H1 (cell line): ENCODE measurements at regions not wholly inside any gene's neighbourhood (a gene's known extent, or its start where the extent isn't known, plus 50 kb on each side); places are given as distances from the start of the nearest gene placed in this dataset.

Source experiments
- CTCF ChIA-PET: fragments of 300-600 bp; sonication (Branson Sonifier 250); formaldehyde crosslinking; loops from one replicate; lab custom pipeline; 2021; ENCODE audit not compliant: partially characterized antibody; lab: Charles Lee
- POLR2A ChIA-PET: fragments of 300-600 bp; sonication (Branson Sonifier 250); formaldehyde crosslinking; loops from one replicate; lab custom pipeline; 2021; ENCODE audit warnings: inconsistent platforms; ENCODE audit not compliant: partially characterized antibody; lab: Charles Lee
- DNase-seq, 2 experiments: peaks; one replicate each; pipeline versions ENCODE4 v3.0.0 to v3.0.0-alpha.2; 2010 to 2022; ENCODE audit warnings: low spot score in 2 of 2, low read depth in 1 of 2, mixed read lengths in 1 of 2
- FAIRE-seq: peaks from 2 replicates; lab custom pipeline; 2011; peaks lifted over from hg19 to GRCh38; lab: Jason Lieb, UNC
- H2AFZ ChIP-seq: 2 replicates; pipeline ENCODE4 v1.8.1; 2012; ENCODE audit warnings: low read length, inconsistent platforms
- H2AK5ac ChIP-seq: 2 replicates; pipeline ENCODE4 v1.6.1; 2013; ENCODE audit warnings: low read depth, low read length
- H2BK120ac ChIP-seq: replicated peaks from 2 replicates; pipeline ENCODE3; 2013; ENCODE audit warnings: low read depth, low read length, inconsistent platforms
- H2BK12ac ChIP-seq: 2 replicates; pipeline ENCODE4 v1.6.1; 2013; ENCODE audit warnings: low read depth, low read length
- H2BK15ac ChIP-seq: 2 replicates; pipeline ENCODE4 v1.6.1; 2013; ENCODE audit warnings: low read length
- H2BK20ac ChIP-seq: 2 replicates; pipeline ENCODE4 v1.6.1; 2013; ENCODE audit warnings: low read length
- H2BK5ac ChIP-seq: 2 replicates; pipeline ENCODE4 v1.6.1; 2013; ENCODE audit warnings: low read depth, low read length
- H3K14ac ChIP-seq: 2 replicates; pipeline ENCODE4 v1.6.1; 2013; ENCODE audit warnings: inconsistent platforms; ENCODE audit not compliant: insufficient read length
- H3K18ac ChIP-seq: 2 replicates; pipeline ENCODE4 v1.6.1; 2013; ENCODE audit warnings: low read length; ENCODE audit errors: extremely low read depth
- H3K23ac ChIP-seq: 2 replicates; pipeline ENCODE4 v1.6.1; 2013; ENCODE audit warnings: inconsistent platforms; ENCODE audit not compliant: insufficient read length
- H3K23me2 ChIP-seq: 2 replicates; pipeline ENCODE4 v1.6.1; 2013; ENCODE audit warnings: low read depth, low read length
- H3K27ac ChIP-seq: 2 replicates; pipeline ENCODE4 v1.6.1; 2011; ENCODE audit warnings: low read depth, low read length, inconsistent platforms
- H3K27me3 ChIP-seq, 4 experiments: replicated peaks in 1 of 4; 1 replicate in 1 of 4; 2 replicates in 3 of 4; pipeline versions ENCODE4 v1.6.1 to v1.8.1; 2011 to 2013; ENCODE audit warnings: low read length in 3 of 4, mild to moderate bottlenecking in 3 of 4, inconsistent platforms in 2 of 4, mixed read lengths in 2 of 4, moderate library complexity in 1 of 4; ENCODE audit not compliant: control insufficient read depth in 3 of 4, insufficient read depth in 3 of 4; ENCODE audit errors: extremely low read depth in 1 of 4
- H3K36me3 ChIP-seq, 4 experiments: 2 replicates each; pipeline versions ENCODE4 v1.6.1 to v1.8.1; 2011 to 2013; ENCODE audit warnings: mild to moderate bottlenecking in 4 of 4, low read length in 3 of 4, moderate library complexity in 2 of 4, control low read depth in 1 of 4, inconsistent platforms in 1 of 4; ENCODE audit not compliant: insufficient read depth in 4 of 4, control insufficient read depth in 2 of 4
- H3K4ac ChIP-seq: replicated peaks from 2 replicates; pipeline ENCODE3; 2013; ENCODE audit warnings: low read length, low read depth, mixed read lengths, inconsistent platforms; ENCODE audit not compliant: insufficient read length
- H3K4me1 ChIP-seq, 4 experiments: replicated peaks in 1 of 4; 1 replicate in 1 of 4; 2 replicates in 3 of 4; pipeline versions ENCODE4 v1.6.1 to v1.8.1; 2011 to 2013; ENCODE audit warnings: low read length in 3 of 4, inconsistent platforms in 2 of 4, mixed read lengths in 1 of 4; ENCODE audit not compliant: insufficient read depth in 4 of 4, control insufficient read depth in 3 of 4
- H3K4me2 ChIP-seq, 2 experiments: 2 replicates each; pipeline versions ENCODE4 v1.6.1 to v1.8.1; 2011 to 2013; ENCODE audit warnings: low read depth in 2 of 2, low read length in 2 of 2, control low read depth in 1 of 2, inconsistent platforms in 1 of 2, mild to moderate bottlenecking in 1 of 2; ENCODE audit not compliant: insufficient read depth in 1 of 2
- H3K4me3 ChIP-seq, 4 experiments: fragments of 200-600, 300-600 bp in 1 of 4; sonication (generic), shearing (Covaris generic), sonication (Bioruptor Twin) in 1 of 4; 2 replicates each; pipeline versions ENCODE4 v1.5.1 to v1.8.1; 2011 to 2016; ENCODE audit warnings: low read length in 4 of 4, low read depth in 3 of 4, control low read depth in 2 of 4, inconsistent platforms in 2 of 4, mild to moderate bottlenecking in 2 of 4, mixed read lengths in 1 of 4, moderate library complexity in 1 of 4; ENCODE audit not compliant: insufficient read depth in 2 of 4; ENCODE audit errors: extremely low read depth in 1 of 4
- H3K56ac ChIP-seq: replicated peaks from 2 replicates; pipeline ENCODE3; 2013; ENCODE audit warnings: low read depth, mild to moderate bottlenecking, mixed read lengths, low read length, inconsistent platforms; ENCODE audit not compliant: insufficient read length
- H3K79me1 ChIP-seq: 2 replicates; pipeline ENCODE4 v1.6.1; 2013; ENCODE audit warnings: low read depth, low read length, control low read depth
- H3K79me2 ChIP-seq, 2 experiments: 2 replicates each; pipeline versions ENCODE4 v1.6.1 to v1.8.1; 2012 to 2013; ENCODE audit warnings: low read length in 2 of 2, mild to moderate bottlenecking in 2 of 2, inconsistent platforms in 1 of 2; ENCODE audit not compliant: insufficient read depth in 2 of 2, control insufficient read depth in 1 of 2
- H3K9ac ChIP-seq, 4 experiments: replicated peaks in 1 of 4; 1 replicate in 1 of 4; 2 replicates in 3 of 4; pipeline versions ENCODE4 v1.6.1 to v1.8.1; 2011 to 2013; ENCODE audit warnings: low read depth in 3 of 4, low read length in 3 of 4, control low read depth in 2 of 4, mild to moderate bottlenecking in 2 of 4, moderate library complexity in 2 of 4, inconsistent platforms in 1 of 4; ENCODE audit errors: extremely low read depth in 1 of 4
- H3K9me3 ChIP-seq, 2 experiments: 2 replicates each; pipeline versions ENCODE4 v1.6.1 to v1.8.1; 2012 to 2013; ENCODE audit warnings: mild to moderate bottlenecking in 2 of 2, moderate library complexity in 2 of 2, control low read depth in 1 of 2, inconsistent platforms in 1 of 2, low read depth in 1 of 2, low read length in 1 of 2, mixed read lengths in 1 of 2; ENCODE audit not compliant: insufficient read depth in 2 of 2
- H4K20me1 ChIP-seq, 2 experiments: replicated peaks in 1 of 2; 2 replicates each; pipeline versions ENCODE3 to v1.8.1; 2011 to 2013; ENCODE audit warnings: inconsistent platforms in 2 of 2, low read length in 2 of 2, mild to moderate bottlenecking in 1 of 2; ENCODE audit not compliant: insufficient read depth in 2 of 2, control insufficient read depth in 1 of 2
- H4K5ac ChIP-seq: 2 replicates; pipeline ENCODE4 v1.6.1; 2013; ENCODE audit warnings: low read length, low read depth, mixed read lengths, inconsistent platforms; ENCODE audit not compliant: insufficient read length
- H4K8ac ChIP-seq: 2 replicates; pipeline ENCODE4 v1.8.0; 2013; ENCODE audit warnings: mild to moderate bottlenecking, moderate library complexity, low read length, inconsistent platforms; ENCODE audit not compliant: insufficient read depth; ENCODE audit errors: extremely low read depth
- H4K91ac ChIP-seq: replicated peaks from 2 replicates; pipeline ENCODE3; 2013; ENCODE audit warnings: low read length, mixed read lengths, inconsistent platforms; ENCODE audit not compliant: insufficient read length
- ASH2L ChIP-seq: fragments of 200-600, 300-600 bp; sonication (generic); IDR thresholded peaks from one replicate; pipeline ENCODE4 v1.7.1; 2017; ENCODE audit warnings: low read length
- SIX5 ChIP-seq: IDR thresholded peaks from 2 replicates; pipeline ENCODE4 v1.6.1; 2011; ENCODE audit warnings: mild to moderate bottlenecking, low read depth, low read length
- WGBS, 2 experiments: shearing (Covaris generic) in 1 of 2; methylation state at CpG; one replicate each; pipeline versions ENCODE4 v1.1.6 to v1.1.7; 2013 to 2015; ENCODE audit warnings: low lambda C conversion rate in 2 of 2, mixed read lengths in 2 of 2, inconsistent platforms in 1 of 2, low coverage in 1 of 2, missing lambda C conversion rate in 1 of 2; ENCODE audit not compliant: insufficient replicate concordance in 2 of 2, insufficient coverage in 1 of 2, insufficient read length in 1 of 2; ENCODE audit errors: extremely low coverage in 1 of 2, missing lambda C conversion rate in 1 of 2; 5-methylcytosine and 5-hydroxymethylcytosine counted together

DNA sequence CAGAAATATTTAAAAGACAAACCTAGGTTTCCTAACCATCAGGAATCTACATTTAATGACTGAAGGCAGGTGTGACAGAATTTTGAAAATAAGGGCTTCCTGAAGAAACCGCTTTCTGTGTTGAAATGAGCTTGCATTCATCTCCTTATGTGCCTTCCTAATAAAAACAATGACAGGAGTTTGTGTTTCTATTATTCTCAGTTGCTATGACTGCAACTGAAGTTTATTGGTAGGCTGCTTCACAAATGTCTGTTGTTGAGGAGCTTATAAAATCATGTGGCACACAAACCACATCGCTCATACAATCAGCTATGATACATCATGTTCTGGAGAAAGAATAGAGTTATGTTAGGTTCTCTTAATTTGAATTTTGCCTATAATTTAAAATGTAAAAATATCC, 362.7 kb upstream of the SLC8A1 start:
- Histone ChIP-seq H4K5ac (no peak overlapping the region), H2AK5ac (no peak overlapping the region), H3K14ac (no peak overlapping the region), H3K23ac (no peak overlapping the region), H3K36me3 (no peaks in the 10 kb centered on the region), H3K4ac (no peak overlapping the region), H2AFZ (no peak overlapping the region; the same call in 1 of the 2 replicates), H3K9ac (no peak overlapping the region), H2BK5ac (no peak overlapping the region), H4K8ac (no peak overlapping the region), H3K27me3 (no peaks in the 10 kb centered on the region), H3K79me1 (no peaks in the 10 kb centered on the region), H3K18ac (no peak overlapping the region), H3K56ac (no peak overlapping the region), H3K9me3 (no peaks in the 10 kb centered on the region), H3K79me2 (no peaks in the 10 kb centered on the region), H3K4me2 (no peak overlapping the region), H3K27ac (no peak overlapping the region), H2BK15ac (no peak overlapping the region), H2BK120ac (no peak overlapping the region), H3K4me3 (no peak overlapping the region), H4K20me1 (no peaks in the 10 kb centered on the region), H2BK12ac (no peak overlapping the region), H2BK20ac (no peak overlapping the region), H3K4me1 (no peaks in the 10 kb centered on the region), H3K23me2 (no peaks in the 10 kb centered on the region), H4K91ac (no peak overlapping the region)
- ChIA-PET CTCF (interaction anchor here (0.6 to 0.9 kb wide), 2 partner anchors 42 to 617 kb away, joined by 3 read pairs; no protein-coding TSS in a partner anchor), POLR2A (no interaction called here)
- FAIRE-seq (no peak), DNase-seq (no peak)
- WGBS, 2 experiments, result 95% methylated on average over 2 of the region's 2 CpGs; no CpG with 5 or more reads in 1 of the 2 experiments
- TF ChIP-seq SIX5 (no peak), ASH2L (no peak)
